ENCODE measurements at regions not wholly inside any gene's neighbourhood (a gene's known extent, or its start where the extent isn't known, plus 50 kb on each side); places are given as distances from the start of the nearest gene placed in this dataset.

- TF ChIP-seq CTCF (conservative IDR thresholded peaks at IDR 0.05 in 1 of 2, IDR thresholded peaks at IDR 0.05 in 1 of 2; ENCODE audit: low read depth in 1 of 2, low read length in 2 of 2) (no peak), EZH2 (IDR thresholded peaks at IDR 0.05; ENCODE audit: low read length, missing control alignments) (no peak)
These were observed 116.5 kb upstream of the NDST4 start for GRCh38 chr4:115229873-115230272.
